K562 (cell line): ENCODE measurements at regions not wholly inside any gene's neighbourhood (a gene's known extent, or its start where the extent isn't known, plus 50 kb on each side); places are given as distances from the start of the nearest gene placed in this dataset.

Experiments used
- EZH2 ChIP-seq: IDR thresholded peaks from 2 replicates; pipeline ENCODE4 v1.6.1; 2012; ENCODE audit warnings: low read depth, mild to moderate bottlenecking, inconsistent platforms, low read length, borderline replicate concordance
- NFYB ChIP-seq: IDR thresholded peaks from 2 replicates; pipeline ENCODE4 v1.6.1; 2011; ENCODE audit warnings: mild to moderate bottlenecking, moderate library complexity; ENCODE audit not compliant: insufficient read length; ENCODE audit errors: extremely low read depth
- TEAD2 ChIP-seq: fragments of 450-650 bp; IDR thresholded peaks from 2 replicates; pipeline ENCODE4 v1.6.1; 2016; ENCODE audit warnings: missing genetic modification characterization, control low read depth, missing compliant biosample characterization
- TF ChIP-seq, protein P1 (sequence below): fragments of 200-600 bp; sonication (generic); IDR thresholded peaks from one replicate; pipeline ENCODE4 v1.6.1; 2012; ENCODE audit warnings: mild to moderate bottlenecking, low read depth, low read length, inconsistent platforms

- TF ChIP-seq EZH2 (no peak), NFYB (no peak), TEAD2 (tag) (no peak)
- TF ChIP-seq, protein P1, sequence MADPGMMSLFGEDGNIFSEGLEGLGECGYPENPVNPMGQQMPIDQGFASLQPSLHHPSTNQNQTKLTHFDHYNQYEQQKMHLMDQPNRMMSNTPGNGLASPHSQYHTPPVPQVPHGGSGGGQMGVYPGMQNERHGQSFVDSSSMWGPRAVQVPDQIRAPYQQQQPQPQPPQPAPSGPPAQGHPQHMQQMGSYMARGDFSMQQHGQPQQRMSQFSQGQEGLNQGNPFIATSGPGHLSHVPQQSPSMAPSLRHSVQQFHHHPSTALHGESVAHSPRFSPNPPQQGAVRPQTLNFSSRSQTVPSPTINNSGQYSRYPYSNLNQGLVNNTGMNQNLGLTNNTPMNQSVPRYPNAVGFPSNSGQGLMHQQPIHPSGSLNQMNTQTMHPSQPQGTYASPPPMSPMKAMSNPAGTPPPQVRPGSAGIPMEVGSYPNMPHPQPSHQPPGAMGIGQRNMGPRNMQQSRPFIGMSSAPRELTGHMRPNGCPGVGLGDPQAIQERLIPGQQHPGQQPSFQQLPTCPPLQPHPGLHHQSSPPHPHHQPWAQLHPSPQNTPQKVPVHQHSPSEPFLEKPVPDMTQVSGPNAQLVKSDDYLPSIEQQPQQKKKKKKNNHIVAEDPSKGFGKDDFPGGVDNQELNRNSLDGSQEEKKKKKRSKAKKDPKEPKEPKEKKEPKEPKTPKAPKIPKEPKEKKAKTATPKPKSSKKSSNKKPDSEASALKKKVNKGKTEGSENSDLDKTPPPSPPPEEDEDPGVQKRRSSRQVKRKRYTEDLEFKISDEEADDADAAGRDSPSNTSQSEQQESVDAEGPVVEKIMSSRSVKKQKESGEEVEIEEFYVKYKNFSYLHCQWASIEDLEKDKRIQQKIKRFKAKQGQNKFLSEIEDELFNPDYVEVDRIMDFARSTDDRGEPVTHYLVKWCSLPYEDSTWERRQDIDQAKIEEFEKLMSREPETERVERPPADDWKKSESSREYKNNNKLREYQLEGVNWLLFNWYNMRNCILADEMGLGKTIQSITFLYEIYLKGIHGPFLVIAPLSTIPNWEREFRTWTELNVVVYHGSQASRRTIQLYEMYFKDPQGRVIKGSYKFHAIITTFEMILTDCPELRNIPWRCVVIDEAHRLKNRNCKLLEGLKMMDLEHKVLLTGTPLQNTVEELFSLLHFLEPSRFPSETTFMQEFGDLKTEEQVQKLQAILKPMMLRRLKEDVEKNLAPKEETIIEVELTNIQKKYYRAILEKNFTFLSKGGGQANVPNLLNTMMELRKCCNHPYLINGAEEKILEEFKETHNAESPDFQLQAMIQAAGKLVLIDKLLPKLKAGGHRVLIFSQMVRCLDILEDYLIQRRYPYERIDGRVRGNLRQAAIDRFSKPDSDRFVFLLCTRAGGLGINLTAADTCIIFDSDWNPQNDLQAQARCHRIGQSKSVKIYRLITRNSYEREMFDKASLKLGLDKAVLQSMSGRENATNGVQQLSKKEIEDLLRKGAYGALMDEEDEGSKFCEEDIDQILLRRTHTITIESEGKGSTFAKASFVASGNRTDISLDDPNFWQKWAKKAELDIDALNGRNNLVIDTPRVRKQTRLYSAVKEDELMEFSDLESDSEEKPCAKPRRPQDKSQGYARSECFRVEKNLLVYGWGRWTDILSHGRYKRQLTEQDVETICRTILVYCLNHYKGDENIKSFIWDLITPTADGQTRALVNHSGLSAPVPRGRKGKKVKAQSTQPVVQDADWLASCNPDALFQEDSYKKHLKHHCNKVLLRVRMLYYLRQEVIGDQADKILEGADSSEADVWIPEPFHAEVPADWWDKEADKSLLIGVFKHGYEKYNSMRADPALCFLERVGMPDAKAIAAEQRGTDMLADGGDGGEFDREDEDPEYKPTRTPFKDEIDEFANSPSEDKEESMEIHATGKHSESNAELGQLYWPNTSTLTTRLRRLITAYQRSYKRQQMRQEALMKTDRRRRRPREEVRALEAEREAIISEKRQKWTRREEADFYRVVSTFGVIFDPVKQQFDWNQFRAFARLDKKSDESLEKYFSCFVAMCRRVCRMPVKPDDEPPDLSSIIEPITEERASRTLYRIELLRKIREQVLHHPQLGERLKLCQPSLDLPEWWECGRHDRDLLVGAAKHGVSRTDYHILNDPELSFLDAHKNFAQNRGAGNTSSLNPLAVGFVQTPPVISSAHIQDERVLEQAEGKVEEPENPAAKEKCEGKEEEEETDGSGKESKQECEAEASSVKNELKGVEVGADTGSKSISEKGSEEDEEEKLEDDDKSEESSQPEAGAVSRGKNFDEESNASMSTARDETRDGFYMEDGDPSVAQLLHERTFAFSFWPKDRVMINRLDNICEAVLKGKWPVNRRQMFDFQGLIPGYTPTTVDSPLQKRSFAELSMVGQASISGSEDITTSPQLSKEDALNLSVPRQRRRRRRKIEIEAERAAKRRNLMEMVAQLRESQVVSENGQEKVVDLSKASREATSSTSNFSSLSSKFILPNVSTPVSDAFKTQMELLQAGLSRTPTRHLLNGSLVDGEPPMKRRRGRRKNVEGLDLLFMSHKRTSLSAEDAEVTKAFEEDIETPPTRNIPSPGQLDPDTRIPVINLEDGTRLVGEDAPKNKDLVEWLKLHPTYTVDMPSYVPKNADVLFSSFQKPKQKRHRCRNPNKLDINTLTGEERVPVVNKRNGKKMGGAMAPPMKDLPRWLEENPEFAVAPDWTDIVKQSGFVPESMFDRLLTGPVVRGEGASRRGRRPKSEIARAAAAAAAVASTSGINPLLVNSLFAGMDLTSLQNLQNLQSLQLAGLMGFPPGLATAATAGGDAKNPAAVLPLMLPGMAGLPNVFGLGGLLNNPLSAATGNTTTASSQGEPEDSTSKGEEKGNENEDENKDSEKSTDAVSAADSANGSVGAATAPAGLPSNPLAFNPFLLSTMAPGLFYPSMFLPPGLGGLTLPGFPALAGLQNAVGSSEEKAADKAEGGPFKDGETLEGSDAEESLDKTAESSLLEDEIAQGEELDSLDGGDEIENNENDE = no peak
These were observed 152.4 kb upstream of the PRICKLE1 start for GRCh38 chr12:42741771-42742510.
